Bronchial epithelial cell (primary cell): ENCODE measurements at regions not wholly inside any gene's neighbourhood (a gene's known extent, or its start where the extent isn't known, plus 50 kb on each side); places are given as distances from the start of the nearest gene placed in this dataset.

ENCODE experiments used
- DNase-seq: peaks from one replicate; pipeline ENCODE4 v3.0.0-alpha.2; 2010; ENCODE audit warnings: low read depth
- FAIRE-seq: peaks from 2 replicates; lab custom pipeline; 2011; peaks lifted over from hg19 to GRCh38; lab: Jason Lieb, UNC
- H3K27me3 ChIP-seq: 2 replicates; pipeline ENCODE4 v1.5.1; 2011; ENCODE audit warnings: low read length; ENCODE audit not compliant: control insufficient read depth, insufficient read depth
- H3K36me3 ChIP-seq: 2 replicates; pipeline ENCODE4 v1.5.1; 2011; ENCODE audit warnings: low read length; ENCODE audit not compliant: control insufficient read depth, insufficient read depth
- H3K4me3 ChIP-seq: 2 replicates; pipeline ENCODE4 v1.5.1; 2011; ENCODE audit warnings: mild to moderate bottlenecking, low read depth, low read length, control low read depth
- CTCF ChIP-seq: IDR thresholded peaks from 2 replicates; pipeline ENCODE4 v1.5.1; 2011; ENCODE audit warnings: mild to moderate bottlenecking, moderate library complexity, low read length, control low read depth, inconsistent platforms; ENCODE audit not compliant: insufficient read depth, severe bottlenecking

DNA sequence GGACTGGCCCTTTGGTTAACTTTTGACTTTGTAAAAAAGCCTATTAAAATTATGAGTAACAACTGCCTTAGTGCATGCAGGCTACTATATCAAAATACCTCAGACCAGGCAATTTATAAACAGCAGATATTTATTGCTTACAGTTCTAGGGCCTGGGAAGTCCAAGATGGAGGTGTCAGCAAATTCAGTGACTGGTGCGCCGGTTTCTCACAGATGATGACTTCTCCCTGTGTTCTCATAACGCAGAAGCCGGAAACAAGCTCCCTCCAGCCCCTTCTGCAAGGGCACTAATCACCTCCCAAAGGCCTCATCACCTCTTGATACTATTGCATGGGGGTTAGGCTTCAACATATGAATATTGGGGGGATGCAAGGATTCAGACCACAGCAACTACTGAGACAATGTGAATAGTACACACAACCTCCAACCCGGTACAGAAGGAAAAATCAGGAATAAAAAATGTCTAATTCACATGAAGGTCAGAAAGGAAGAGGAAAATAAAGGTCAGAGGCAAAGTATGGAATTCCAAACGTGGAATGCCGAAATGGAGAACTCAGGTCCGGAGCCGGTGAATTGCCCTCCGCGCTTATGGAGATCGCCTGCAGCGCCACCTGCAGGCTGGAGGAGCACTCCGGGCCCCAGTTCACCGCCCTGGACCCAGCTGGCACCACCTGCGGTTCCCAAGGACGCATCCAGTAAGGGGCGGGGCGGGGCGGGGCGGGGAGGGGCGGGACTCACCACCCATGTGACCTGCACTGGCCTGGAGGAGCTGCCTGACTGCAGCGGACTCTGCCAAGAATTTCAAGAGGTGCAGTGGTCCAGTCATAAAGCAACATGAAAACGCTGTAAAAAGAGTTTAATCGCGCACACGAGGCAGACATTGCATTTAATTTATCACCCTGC, 203.4 kb downstream of the KIF26A start:
- Histone ChIP-seq H3K27me3 (no peaks in the 10 kb centered on the region), H3K36me3 (no peaks in the 10 kb centered on the region), H3K4me3 (no peak overlapping the region)
- no peak for TF ChIP-seq CTCF
- FAIRE-seq: no peak
- no peak for DNase-seq

GRCh38 chr14:104342435-104343293, 204.3 kb downstream of the KIF26A start:
- Histone ChIP-seq H3K27me3 (no peaks in the 10 kb centered on the region), H3K36me3 (no peaks in the 10 kb centered on the region), H3K4me3 (no peak overlapping the region)
- TF ChIP-seq CTCF: no peak
- FAIRE-seq (no peak), DNase-seq (no peak)

GRCh38 chr14:104343294-104343625, 204.9 kb downstream of the KIF26A start:
- H3K36me3 ChIP-seq: no peaks in the 10 kb centered on the region
- no peak overlapping the region for H3K4me3 ChIP-seq
- no peaks in the 10 kb centered on the region for H3K27me3 ChIP-seq
- FAIRE-seq (no peak), DNase-seq (no peak)
- no peak for TF ChIP-seq CTCF

DNA sequence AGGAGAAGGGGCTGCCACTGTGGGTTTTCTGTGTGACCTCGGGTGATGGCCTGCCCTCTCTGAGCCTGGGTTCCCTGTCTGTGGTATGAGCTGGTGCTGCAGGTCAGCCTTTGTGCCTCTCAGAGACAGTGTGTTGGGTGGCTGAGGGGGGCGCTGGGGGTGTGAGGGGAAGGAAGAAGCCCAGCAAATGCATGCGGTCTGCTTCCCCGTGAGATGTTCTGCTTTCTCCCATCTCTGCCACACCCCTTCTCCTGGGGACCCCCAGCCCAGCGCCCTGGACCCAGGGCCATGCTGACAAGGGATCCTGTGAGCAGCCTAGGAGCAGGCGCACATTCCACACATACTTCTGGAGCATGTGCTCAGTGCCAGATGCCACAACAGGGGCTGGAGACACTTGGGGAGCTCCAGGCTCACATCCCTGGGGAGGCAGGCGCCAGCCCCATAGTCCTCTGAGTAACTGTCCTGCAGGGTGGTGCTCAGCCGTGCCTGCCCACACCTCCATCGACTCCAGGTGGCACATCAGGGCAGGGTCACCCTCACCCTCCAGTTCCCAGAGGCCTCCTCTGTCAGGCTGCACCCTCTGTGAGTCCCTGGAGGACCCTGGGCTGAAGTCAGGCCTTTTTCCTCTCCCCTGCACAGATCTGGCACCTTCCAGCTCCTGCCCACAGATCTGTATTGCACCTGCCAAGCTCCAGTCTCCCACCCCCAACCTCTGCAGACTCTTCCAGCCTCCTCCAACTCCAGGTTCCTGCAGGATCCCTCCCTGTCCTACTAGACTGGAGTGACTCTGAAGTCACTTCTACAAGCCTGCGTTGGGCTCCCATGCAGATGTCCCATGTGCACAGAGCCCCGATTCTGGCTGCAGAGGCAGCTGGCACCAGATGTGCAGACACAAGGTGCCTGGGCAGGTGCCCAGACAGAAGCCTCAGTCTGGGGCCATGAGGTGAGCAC, 205.6 kb downstream of the KIF26A start:
- TF ChIP-seq CTCF: no peak

GRCh38 chr14:104344818-104345620, 206.6 kb downstream of the KIF26A start:
- no peak for TF ChIP-seq CTCF
- FAIRE-seq (no peak), DNase-seq (no peak)
- Histone ChIP-seq H3K4me3 (no peak overlapping the region), H3K27me3 (no peaks in the 10 kb centered on the region), H3K36me3 (no peaks in the 10 kb centered on the region)

More for the DNA sequence above, 205.6 kb downstream of the KIF26A start:
- no peaks in the 10 kb centered on the region for H3K36me3 ChIP-seq
- no peak for DNase-seq
- no peak for FAIRE-seq
- H3K4me3 ChIP-seq: no peak overlapping the region
- no peaks in the 10 kb centered on the region for H3K27me3 ChIP-seq
